Stimulated activated CD4-positive, alpha-beta T cell treated with anti-CD3 and anti-CD28 coated beads, Interleukin-12 subunit alpha, Interleukin-12 subunit beta, amount 100 ng/mL, for 4 hours (primary cell): ENCODE measurements at regions not wholly inside any gene's neighbourhood (a gene's known extent, or its start where the extent isn't known, plus 50 kb on each side); places are given as distances from the start of the nearest gene placed in this dataset.

Experiments
- DNase-seq: peaks from one replicate; pipeline ENCODE4 v3.0.0-alpha.2; 2020

GRCh38 chr16:9307446-9307845 lies 216.0 kb downstream of the HAPSTR1 start:
- no peak for DNase-seq

DNA sequence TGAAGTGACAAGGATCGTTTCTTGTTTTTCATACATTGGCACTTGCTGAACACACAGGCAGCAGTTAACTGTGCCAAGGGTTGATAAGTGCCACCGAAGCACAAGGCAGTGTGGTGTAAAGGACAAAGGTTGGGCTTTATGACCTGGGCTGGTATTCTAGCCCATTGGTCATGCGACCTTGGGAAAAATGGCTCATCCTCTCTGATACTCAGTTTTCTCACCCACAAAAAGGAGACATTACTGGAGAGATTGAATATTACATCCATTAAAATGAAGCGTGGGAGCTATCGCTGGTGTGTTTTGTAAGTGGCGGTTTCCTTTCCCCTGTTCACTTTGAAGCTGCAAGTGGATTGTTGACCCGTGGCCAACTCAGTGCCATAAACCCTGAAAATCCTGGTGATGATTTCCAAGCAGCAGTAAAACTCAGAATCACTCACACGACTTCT lies 216.9 kb downstream of the HAPSTR1 start:
- no peak for DNase-seq

GRCh38 chr16:9308850-9309249 lies 217.4 kb downstream of the HAPSTR1 start:
- no peak for DNase-seq

GRCh38 chr16:9309844-9310243 lies 218.4 kb downstream of the HAPSTR1 start:
- no peak for DNase-seq

DNA sequence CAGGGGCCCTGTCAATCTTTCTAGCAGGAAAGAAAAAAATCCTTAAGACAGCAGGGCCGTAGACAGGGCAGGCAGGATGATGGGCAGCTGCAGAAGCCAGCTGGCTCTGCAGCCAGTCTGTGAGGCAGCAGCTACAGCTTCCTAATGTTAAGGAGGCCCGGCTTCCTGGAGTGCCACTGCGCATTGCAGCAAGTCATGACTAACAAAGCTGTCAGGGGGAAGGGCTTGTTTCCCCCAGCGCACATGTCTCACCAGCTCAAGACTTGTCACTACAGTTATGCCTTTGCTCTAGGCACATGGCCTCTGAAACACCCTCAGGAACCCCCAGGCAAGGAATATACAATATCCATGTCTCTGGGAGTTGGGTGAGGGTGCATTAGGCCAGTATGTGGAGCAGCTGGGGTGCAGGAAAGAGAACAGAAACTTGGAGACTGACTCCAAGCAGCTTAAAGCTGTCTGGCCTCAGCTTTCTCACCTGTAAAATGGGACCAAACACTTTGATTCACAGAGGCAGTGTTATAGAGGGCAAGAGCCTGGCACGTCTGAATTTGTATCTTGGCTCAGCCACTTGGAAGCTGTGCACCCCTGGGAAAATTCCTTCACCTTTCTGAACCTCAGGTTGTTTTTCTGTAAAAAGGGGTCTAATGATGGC lies 220.0 kb downstream of the HAPSTR1 start:
- DNase-seq: no peak

- no peak for DNase-seq
Measured at GRCh38 chr16:9316008-9316407, 224.6 kb downstream of the HAPSTR1 start.

- no peak for DNase-seq
Measured at GRCh38 chr16:9316615-9317014, 225.2 kb downstream of the HAPSTR1 start.

DNA sequence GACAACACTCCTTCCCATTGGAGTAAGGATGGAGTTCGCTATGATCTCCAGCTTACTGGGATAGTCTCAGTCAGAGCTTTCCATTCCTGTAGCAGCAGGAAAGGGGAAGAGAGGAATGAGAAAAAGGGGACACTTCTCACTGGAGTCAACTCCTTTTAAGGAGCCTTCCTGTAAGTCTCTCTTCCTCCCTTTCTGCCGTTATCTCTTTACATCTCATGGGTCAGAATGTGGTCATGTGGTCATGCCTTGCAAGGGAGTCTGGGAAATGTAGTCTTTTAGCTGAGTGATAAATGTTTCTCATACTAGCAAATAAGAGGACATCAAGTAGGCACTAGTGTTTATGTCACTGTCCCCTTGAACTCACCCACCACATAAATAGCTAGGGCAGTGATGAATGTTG lies 227.3 kb downstream of the HAPSTR1 start:
- no peak for DNase-seq

DNA sequence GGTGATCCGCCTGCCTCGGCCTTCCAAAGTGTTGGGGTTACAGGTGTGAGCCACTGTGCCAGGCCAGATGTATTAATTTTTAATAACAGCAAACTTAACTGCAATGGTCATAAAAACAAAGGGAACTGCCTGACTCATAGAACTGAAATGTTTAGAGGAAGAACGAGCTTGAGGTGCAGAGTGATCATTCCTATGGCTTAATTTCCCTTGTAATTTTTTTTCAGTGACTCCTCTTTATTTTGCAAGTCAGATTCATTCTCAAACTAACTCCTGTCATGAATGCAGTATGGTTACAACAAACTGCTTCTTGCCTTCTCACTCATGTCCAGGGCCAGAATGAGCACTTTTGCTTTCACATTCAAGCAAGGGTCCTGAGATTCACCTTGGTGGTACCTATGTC lies 231.3 kb downstream of the HAPSTR1 start:
- DNase-seq: no peak

DNA sequence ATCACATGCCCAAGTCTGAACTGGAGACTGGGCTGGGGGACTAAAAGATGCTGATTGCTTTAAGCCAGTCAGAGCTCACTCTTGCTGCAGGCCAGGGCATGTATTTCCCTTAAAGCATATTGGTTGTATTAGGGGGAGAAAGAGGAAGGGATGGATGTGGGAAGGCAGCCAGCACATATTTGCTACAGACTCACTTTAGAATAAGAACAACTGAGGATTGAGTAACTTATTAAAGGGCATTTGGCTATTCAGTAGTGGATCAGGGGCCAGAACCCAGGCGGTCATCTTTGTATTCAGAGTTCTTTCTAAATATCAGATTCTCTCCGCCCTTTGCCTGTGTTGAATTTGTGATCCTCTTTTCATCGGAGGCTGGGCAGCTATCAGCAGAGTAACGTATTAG lies 231.7 kb downstream of the HAPSTR1 start:
- DNase-seq: no peak

DNA sequence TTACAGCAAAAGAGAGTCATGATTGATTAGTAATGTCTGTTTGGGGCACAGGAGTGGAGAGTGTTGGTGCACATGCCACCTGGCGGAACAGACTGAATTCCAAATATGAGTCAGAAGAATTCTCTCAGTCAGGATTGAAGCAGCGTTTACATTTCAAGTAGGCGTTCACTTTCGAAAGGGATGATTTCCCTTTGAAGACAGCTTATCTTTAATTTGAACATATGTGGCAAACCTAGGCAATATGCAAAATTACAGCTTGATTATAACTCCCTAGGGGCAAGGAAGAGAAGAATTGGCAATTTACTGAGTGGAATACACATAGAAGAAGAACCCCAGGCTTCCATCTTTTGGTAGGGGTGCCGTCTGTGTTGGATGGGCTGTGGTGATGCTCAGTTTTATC lies 235.8 kb downstream of the HAPSTR1 start:
- DNase-seq: no peak

DNA sequence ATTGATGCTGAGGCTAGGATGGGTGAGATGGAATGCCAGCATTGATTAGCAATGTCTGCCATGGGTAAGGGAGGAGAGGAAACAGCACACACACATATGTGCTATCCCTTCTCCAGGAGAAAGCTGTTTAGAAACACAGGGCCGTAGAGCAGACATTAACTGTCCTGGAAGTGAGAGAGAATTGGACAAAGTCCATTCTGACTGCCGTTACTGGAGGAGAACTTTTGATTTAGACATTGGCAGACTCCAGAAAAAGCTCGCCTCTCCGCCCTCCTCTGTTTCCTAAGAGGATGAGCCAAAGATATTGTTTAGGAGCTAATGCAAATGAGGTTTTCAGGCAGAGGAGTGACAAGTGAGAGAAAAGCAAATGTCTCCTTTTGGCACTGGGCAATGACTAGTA lies 237.0 kb downstream of the HAPSTR1 start:
- DNase-seq: no peak

DNA sequence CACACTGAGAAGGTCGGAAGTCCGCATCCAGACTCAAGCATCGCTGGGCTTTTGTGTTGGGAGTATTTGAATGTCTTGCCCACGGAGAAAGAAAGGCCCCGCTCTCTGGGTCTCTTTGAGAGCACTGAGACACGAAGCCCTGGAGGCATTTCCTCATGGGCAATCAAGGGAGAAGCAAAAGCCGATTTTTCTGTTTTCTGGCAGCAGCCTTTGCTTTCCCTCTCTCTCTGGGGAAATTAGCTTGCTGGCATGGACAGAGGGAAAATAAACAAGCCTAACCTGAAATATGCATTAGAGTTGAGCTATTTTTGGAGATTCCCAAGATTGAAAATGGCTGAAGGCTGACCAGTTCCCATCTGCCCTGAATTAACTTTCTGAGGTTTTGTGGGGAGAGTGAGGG lies 238.7 kb downstream of the HAPSTR1 start:
- DNase-seq: no peak

DNA sequence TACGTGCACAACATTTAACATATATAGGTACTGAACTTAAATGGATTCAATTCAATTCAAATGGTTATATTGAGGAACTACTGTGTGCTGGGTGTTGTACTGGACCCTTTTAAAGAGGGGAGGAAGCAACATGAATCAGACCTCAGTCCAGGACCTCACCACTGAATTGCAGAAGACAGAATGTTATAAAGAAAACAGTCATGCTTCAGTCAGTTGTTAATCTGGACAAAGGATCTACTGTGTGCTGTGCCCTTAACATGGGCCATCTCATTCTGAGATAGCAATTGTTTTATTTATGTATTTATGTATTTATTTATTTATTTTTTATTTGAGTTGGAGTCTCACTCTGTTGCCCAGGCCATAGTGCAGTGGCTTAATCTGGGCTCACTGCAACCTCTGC lies 240.1 kb downstream of the HAPSTR1 start:
- DNase-seq: no peak

DNA sequence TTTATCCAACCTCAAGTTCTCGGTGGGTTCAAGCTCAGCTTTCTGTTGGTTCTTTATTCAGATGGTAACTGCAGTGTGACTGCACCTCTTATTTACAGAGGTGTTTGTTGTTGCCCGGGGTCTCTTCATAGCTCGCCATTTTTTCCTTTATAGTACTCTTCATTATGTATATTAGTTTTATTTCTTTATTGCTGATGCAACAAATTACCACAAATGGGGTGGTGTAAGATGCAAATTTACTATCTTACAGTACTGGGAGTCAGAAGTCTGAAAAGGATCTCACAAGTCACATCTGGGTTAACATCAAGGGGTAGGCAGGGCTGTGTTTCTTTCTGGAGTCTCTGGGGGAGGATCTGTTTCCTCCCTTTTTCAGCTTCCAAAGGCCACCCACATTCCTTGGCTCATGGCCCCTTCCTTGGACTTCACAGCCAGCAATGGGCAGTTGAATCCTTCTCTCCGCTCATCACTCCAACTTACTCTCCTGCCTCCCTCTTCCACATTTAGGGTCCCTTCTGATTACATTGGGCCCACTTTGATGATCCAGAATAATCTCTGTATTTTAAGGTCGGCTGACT lies 241.2 kb downstream of the HAPSTR1 start:
- DNase-seq: no peak

DNA sequence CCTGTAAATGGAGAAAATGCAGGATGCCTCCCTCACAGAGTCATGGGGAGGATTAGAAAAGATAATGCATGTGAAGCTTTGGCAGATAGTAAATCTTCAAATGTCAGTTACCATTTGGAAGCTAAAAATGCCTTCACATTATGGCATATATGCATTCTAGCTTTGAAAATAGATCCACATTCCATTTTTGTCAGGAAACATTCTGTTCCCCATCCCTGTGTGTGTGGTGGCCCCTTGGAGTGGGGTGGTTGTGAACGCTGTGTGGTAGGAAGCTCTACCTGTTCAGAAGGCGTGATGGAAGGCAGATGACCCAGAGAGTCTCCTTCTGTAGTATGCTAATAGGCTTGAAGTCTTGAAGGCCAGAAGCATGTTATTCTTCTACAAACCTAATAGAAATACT lies 242.0 kb downstream of the HAPSTR1 start:
- no peak for DNase-seq

GRCh38 chr16:9334103-9334502 lies 242.7 kb downstream of the HAPSTR1 start:
- no peak for DNase-seq

GRCh38 chr16:9337308-9338032 lies 246.0 kb downstream of the HAPSTR1 start:
- DNase-seq: no peak

GRCh38 chr16:9338068-9338467 lies 246.6 kb downstream of the HAPSTR1 start:
- DNase-seq: no peak

DNA sequence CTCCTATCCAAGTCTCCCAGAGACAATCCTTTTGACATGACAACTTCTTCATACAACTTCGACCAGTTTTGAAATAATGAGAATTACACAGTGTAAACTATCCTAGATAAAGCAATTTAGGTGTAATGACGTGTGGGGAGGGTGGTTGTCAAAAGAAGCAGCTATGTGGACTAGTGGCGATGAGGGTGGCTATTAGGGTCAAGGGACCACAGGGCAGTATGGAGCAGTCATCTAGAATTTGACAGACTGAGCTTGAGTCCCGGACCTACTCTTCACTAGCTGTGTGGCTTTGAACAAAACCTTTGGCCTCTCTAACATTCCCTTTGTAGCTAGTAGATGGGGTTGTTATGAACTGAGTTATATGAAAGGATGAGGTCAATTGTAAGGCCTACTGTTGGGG lies 247.1 kb downstream of the HAPSTR1 start:
- no peak for DNase-seq

GRCh38 chr16:9340526-9341256 lies 249.2 kb downstream of the HAPSTR1 start:
- DNase-seq: no peak

GRCh38 chr16:9343276-9343675 lies 251.8 kb downstream of the HAPSTR1 start:
- no peak for DNase-seq

DNA sequence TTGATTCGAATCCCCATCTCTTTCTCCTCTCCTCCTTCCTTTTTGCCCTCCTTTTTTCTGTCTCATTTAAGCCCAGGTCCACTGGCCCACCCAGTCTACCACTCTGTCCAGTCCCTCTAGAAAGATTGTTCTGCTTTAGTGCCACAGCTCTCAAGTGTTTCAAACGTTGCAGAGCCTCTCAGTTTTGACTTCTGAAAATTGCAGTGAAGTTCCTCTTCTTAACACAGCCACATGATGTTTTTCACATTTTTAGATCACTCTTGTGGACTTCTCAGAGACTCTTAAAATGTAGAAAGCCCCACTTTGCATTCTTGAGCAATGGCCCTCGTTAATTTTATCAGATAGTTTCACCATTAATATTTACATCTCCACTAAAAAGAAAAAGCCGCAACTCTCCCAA lies 253.1 kb downstream of the HAPSTR1 start:
- DNase-seq: no peak

- DNase-seq: no peak
Measured at GRCh38 chr16:9345046-9345445, 253.6 kb downstream of the HAPSTR1 start.
